ENCODE measurements at regions not wholly inside any gene's neighbourhood (a gene's known extent, or its start where the extent isn't known, plus 50 kb on each side); places are given as distances from the start of the nearest gene placed in this dataset.

GRCh38 chr9:135229701-135230385 is 142.4 kb downstream of the OLFM1 start:
- TF ChIP-seq SPI1 (IDR thresholded peaks at IDR 0.05; ENCODE audit: borderline replicate concordance, low read depth) (no peak), CTCF (IDR thresholded peaks at IDR 0.05; ENCODE audit: insufficient read depth, low read length) (no peak), REST (IDR thresholded peaks at IDR 0.05; ENCODE audit: insufficient replicate concordance, low read depth) (no peak), GABPA (IDR thresholded peaks at IDR 0.05; ENCODE audit: low read depth) (no peak), POLR2AphosphoS5 (IDR thresholded peaks at IDR 0.05; ENCODE audit: low read depth) (no peak)
- no peak overlapping the region for H3K27ac ChIP-seq (replicated peaks)
- no peaks in the 10 kb centered on the region for H3K27me3 ChIP-seq (ENCODE audit: insufficient read depth, poor library complexity, severe bottlenecking)
- DNase-seq (ENCODE audit: low read depth in 1 of 2, low spot score in 1 of 2): no peak
- H3K4me3 ChIP-seq (replicated peaks; ENCODE audit: insufficient read depth, low read length): no peak overlapping the region

GRCh38 chr9:135230386-135230765 is 142.9 kb downstream of the OLFM1 start:
- no peak for DNase-seq (ENCODE audit: low read depth in 1 of 2, low spot score in 1 of 2)
- TF ChIP-seq SPI1 (IDR thresholded peaks at IDR 0.05; ENCODE audit: borderline replicate concordance, low read depth): no peak
- no peak for TF ChIP-seq CTCF (IDR thresholded peaks at IDR 0.05; ENCODE audit: insufficient read depth, low read length)
- TF ChIP-seq REST (IDR thresholded peaks at IDR 0.05; ENCODE audit: insufficient replicate concordance, low read depth): no peak
- TF ChIP-seq GABPA (IDR thresholded peaks at IDR 0.05; ENCODE audit: low read depth): no peak
- TF ChIP-seq POLR2AphosphoS5 (IDR thresholded peaks at IDR 0.05; ENCODE audit: low read depth): no peak
- no peaks in the 10 kb centered on the region for H3K27me3 ChIP-seq (ENCODE audit: insufficient read depth, poor library complexity, severe bottlenecking)
- H3K27ac ChIP-seq (replicated peaks): no peak overlapping the region
- no peak overlapping the region for H3K4me3 ChIP-seq (replicated peaks; ENCODE audit: insufficient read depth, low read length)

DNA sequence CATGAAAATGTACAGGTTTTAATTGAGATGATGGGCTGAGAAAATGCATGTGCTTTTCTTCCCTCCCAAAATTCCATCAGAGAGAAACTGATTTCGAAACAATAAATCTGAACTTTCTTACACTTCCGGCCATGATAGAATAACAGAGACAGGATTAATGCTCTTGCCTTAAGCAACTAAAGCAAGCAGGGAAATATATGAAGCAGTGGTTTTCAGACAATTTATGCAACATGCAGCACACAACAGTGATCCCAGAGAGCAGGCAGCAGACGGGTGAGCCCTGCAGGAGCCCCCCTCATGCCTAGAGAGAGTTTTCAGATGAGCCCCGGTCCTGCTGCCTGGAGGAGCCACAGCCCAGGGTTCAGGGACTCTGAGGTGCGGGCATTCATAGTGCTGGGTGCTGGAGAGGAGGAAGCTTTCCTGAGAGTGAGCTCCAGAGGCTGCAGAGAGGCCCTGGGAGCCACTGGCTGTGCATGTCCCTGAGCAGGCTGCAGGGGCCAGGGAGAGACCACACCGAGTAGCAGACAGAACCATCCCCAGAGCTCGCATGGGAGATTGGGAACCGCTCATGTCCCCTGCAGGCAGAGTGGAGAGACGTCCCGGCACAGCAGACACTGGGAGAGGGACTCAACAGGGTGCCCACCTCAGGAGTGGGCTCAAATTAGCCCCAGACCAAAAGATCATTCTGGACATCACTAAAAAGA is 143.5 kb downstream of the OLFM1 start:
- no peak for TF ChIP-seq GABPA (IDR thresholded peaks at IDR 0.05; ENCODE audit: low read depth)
- TF ChIP-seq REST (IDR thresholded peaks at IDR 0.05; ENCODE audit: insufficient replicate concordance, low read depth): no peak
- TF ChIP-seq POLR2AphosphoS5 (IDR thresholded peaks at IDR 0.05; ENCODE audit: low read depth): no peak
- no peak for TF ChIP-seq CTCF (IDR thresholded peaks at IDR 0.05; ENCODE audit: insufficient read depth, low read length)
- TF ChIP-seq SPI1 (IDR thresholded peaks at IDR 0.05; ENCODE audit: borderline replicate concordance, low read depth): no peak
- H3K4me3 ChIP-seq (replicated peaks; ENCODE audit: insufficient read depth, low read length): no peak overlapping the region
- no peaks in the 10 kb centered on the region for H3K27me3 ChIP-seq (ENCODE audit: insufficient read depth, poor library complexity, severe bottlenecking)
- DNase-seq (ENCODE audit: low read depth in 1 of 2, low spot score in 1 of 2): no peak
- H3K27ac ChIP-seq (replicated peaks): no peak overlapping the region
